H1 (cell line): ENCODE measurements at regions not wholly inside any gene's neighbourhood (a gene's known extent, or its start where the extent isn't known, plus 50 kb on each side); places are given as distances from the start of the nearest gene placed in this dataset.

ENCODE experiments used
- CEBPB ChIP-seq: IDR thresholded peaks from 2 replicates; pipeline ENCODE4 v1.6.1; 2012; ENCODE audit warnings: low read depth, low read length
- CTCF ChIP-seq, 3 experiments: IDR thresholded peaks; 1 replicate in 2 of 3; 2 replicates in 1 of 3; pipeline versions ENCODE4 v1.5.1 to v1.6.1; 2011; ENCODE audit warnings: low read length in 3 of 3, mild to moderate bottlenecking in 3 of 3, inconsistent platforms in 2 of 3, low read depth in 1 of 3, moderate library complexity in 1 of 3; ENCODE audit not compliant: insufficient read depth in 1 of 3; ENCODE audit errors: control extremely low read depth in 1 of 3
- GABPA ChIP-seq: IDR thresholded peaks from 2 replicates; pipeline ENCODE4 v1.6.1; 2011; ENCODE audit warnings: mild to moderate bottlenecking, low read length, moderate library complexity, borderline replicate concordance; ENCODE audit not compliant: insufficient read depth
- RXRA ChIP-seq: IDR thresholded peaks from 2 replicates; pipeline ENCODE4 v1.6.1; 2011; ENCODE audit warnings: low read depth, mild to moderate bottlenecking, low read length, moderate library complexity; ENCODE audit not compliant: insufficient read depth
- SIN3A ChIP-seq, 2 experiments: IDR thresholded peaks in 1 of 2; conservative IDR thresholded peaks in 1 of 2; 2 replicates each; pipeline ENCODE4 v1.6.1; 2011 to 2012; ENCODE audit warnings: low read length in 2 of 2, improper control_type of control experiment in 1 of 2, low read depth in 1 of 2, mild to moderate bottlenecking in 1 of 2
- TF ChIP-seq, protein P1 (sequence below): IDR thresholded peaks from 2 replicates; pipeline ENCODE4 v1.6.1; 2011; ENCODE audit warnings: low read depth, mild to moderate bottlenecking, low read length; ENCODE audit not compliant: insufficient read depth

DNA sequence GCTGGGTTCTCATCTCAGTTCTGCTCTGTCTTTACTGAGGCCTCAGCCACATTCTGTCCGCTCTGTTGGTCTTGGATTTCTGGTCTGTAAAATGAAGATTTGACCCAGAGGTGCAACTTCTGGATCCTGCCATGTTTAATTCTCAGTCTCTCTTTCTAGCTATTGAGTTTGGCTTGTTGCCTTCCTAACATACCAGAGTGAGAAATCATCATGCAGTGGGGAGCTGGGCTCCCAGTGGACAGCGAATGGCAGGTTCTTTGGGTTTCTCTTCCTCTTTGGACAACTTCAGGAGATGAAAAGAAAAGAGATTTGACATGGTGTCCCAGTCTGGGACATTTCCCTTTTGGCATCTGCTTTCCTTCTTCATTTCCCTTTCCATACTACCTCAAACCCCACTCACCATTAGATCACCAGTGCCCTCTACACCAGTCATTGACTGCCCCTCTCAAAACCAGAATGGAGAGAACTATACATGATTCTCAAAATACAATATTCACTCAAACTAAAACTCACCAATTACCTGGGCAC is 334.7 kb downstream of the ACTL7B start:
- TF ChIP-seq CTCF (IDR thresholded peaks at IDR 0.05; ENCODE audit: control extremely low read depth in 1 of 3, insufficient read depth in 1 of 3, low read depth in 1 of 3, low read length in 3 of 3), result no peak
- no peak for TF ChIP-seq CEBPB
- TF ChIP-seq GABPA, result no peak
- TF ChIP-seq RXRA, result no peak
- no peak for TF ChIP-seq SIN3A (conservative IDR thresholded peaks at IDR 0.05 in 1 of 2, IDR thresholded peaks at IDR 0.05 in 1 of 2; ENCODE audit: low read depth in 1 of 2, low read length in 2 of 2)
- TF ChIP-seq, protein P1, sequence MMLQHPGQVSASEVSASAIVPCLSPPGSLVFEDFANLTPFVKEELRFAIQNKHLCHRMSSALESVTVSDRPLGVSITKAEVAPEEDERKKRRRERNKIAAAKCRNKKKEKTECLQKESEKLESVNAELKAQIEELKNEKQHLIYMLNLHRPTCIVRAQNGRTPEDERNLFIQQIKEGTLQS, result no peak
